ENCODE measurements at regions not wholly inside any gene's neighbourhood (a gene's known extent, or its start where the extent isn't known, plus 50 kb on each side); places are given as distances from the start of the nearest gene placed in this dataset.

- no peak for TF ChIP-seq CTCF (conservative IDR thresholded peaks at IDR 0.05)
- Histone ChIP-seq H3K4ac (ENCODE audit: low read depth, low read length) (no peak overlapping the region), H3K9me3 (ENCODE audit: control insufficient read depth, low read depth, low read length) (no peaks in the 10 kb centered on the region), H2AFZ (ENCODE audit: low read length) (no peak overlapping the region), H2BK120ac (ENCODE audit: low read depth, low read length, poor library complexity, severe bottlenecking) (no peak overlapping the region), H3K23ac (ENCODE audit: insufficient read length, low read depth, low read length) (no peak overlapping the region), H4K91ac (ENCODE audit: insufficient read length, low read depth, low read length) (no peak overlapping the region), H2BK12ac (ENCODE audit: insufficient read length, low read depth, low read length) (no peak overlapping the region), H4K20me1 (ENCODE audit: control insufficient read depth, insufficient read depth, insufficient read length) (no peaks in the 10 kb centered on the region), H3K27me3 (ENCODE audit: insufficient read depth, low read length) (no peaks in the 10 kb centered on the region), H3K79me1 (ENCODE audit: insufficient read depth, low read depth, low read length, poor library complexity, severe bottlenecking) (no peaks in the 10 kb centered on the region), H3T11ph (ENCODE audit: low read length) (no peak overlapping the region), H2AK5ac (ENCODE audit: insufficient read length, low read length) (no peak overlapping the region), H3K14ac (ENCODE audit: insufficient read depth, low read length) (no peak overlapping the region), H4K8ac (replicated peaks; ENCODE audit: insufficient read length, low read depth, low read length) (no peak overlapping the region), H2BK20ac (ENCODE audit: low read depth, low read length, poor library complexity, severe bottlenecking) (no peak overlapping the region), H3K27ac (ENCODE audit: insufficient read length, low read depth, low read length) (no peak overlapping the region), H3K18ac (ENCODE audit: insufficient read length, low read depth, low read length) (no peak overlapping the region), H2BK15ac (ENCODE audit: low read depth, low read length) (no peak overlapping the region), H3K23me2 (ENCODE audit: insufficient read length, low read depth, low read length, poor library complexity, severe bottlenecking) (no peaks in the 10 kb centered on the region), H4K5ac (ENCODE audit: insufficient read length, low read depth, low read length) (no peak overlapping the region), H3K79me2 (ENCODE audit: insufficient read depth, low read length) (no peaks in the 10 kb centered on the region), H3K4me2 (ENCODE audit: insufficient read depth, insufficient read length, low read length) (no peak overlapping the region), H3K9ac (ENCODE audit: extremely low read depth, insufficient read length, low read length) (no peak overlapping the region), H2BK5ac (ENCODE audit: insufficient read length, low read length) (no peak overlapping the region), H3K4me1 (ENCODE audit: insufficient read depth, low read length) (no peaks in the 10 kb centered on the region), H3K56ac (ENCODE audit: insufficient read length, low read depth, low read length) (no peak overlapping the region)
- no peaks in the 10 kb centered on the region for H3K36me3 Mint-ChIP-seq (ENCODE audit: insufficient read depth in 1 of 3, low read depth in 3 of 3)
- no peak for DNase-seq
- H3K27me3 Mint-ChIP-seq (ENCODE audit: low read depth), result no peaks in the 10 kb centered on the region
- H3K4me1 Mint-ChIP-seq, result no peaks in the 10 kb centered on the region
- no peak overlapping the region for H3K27ac Mint-ChIP-seq
- H3K4me3 Mint-ChIP-seq, result no peak overlapping the region
- H3K9me3 Mint-ChIP-seq, result no peaks in the 10 kb centered on the region
These were observed 452.1 kb downstream of the HDGFL1 start for GRCh38 chr6:23021487-23021886.
